ENCODE measurements at regions not wholly inside any gene's neighbourhood (a gene's known extent, or its start where the extent isn't known, plus 50 kb on each side); places are given as distances from the start of the nearest gene placed in this dataset.

DNA sequence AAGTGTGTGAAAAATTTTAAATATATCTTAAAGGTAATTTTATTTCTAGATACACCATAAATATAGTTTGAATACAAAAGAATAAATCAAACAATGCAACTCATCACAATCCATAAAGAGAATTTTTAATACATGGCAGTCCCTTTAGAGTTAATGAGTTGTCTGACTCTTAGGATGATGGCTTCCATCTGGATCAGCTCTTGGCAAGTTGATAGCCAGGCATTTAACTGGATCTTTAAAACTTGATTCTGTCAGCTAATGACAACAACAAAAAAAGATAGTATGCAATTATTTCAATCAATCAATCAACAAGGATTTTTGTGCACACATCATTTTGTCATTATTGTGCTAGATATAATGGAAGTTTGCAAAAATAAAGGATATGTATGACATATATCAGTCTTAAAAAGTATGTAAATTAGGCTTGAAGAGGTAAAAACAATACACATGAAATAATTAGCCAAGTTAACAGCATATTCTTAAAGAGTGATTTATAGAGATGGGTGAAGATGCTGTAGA, 174.9 kb upstream of the PCDH18 start:
- TF ChIP-seq ASH2L (IDR thresholded peaks at IDR 0.05; ENCODE audit: borderline replicate concordance, low read depth) (no peak), SP1 (IDR thresholded peaks at IDR 0.05; ENCODE audit: low read depth, low read length) (no peak), CHD4 (IDR thresholded peaks at IDR 0.05) (no peak), POLR2AphosphoS2 (IDR thresholded peaks at IDR 0.05; ENCODE audit: low read depth, low read length) (no peak)
- TF ChIP-seq, protein P1, sequence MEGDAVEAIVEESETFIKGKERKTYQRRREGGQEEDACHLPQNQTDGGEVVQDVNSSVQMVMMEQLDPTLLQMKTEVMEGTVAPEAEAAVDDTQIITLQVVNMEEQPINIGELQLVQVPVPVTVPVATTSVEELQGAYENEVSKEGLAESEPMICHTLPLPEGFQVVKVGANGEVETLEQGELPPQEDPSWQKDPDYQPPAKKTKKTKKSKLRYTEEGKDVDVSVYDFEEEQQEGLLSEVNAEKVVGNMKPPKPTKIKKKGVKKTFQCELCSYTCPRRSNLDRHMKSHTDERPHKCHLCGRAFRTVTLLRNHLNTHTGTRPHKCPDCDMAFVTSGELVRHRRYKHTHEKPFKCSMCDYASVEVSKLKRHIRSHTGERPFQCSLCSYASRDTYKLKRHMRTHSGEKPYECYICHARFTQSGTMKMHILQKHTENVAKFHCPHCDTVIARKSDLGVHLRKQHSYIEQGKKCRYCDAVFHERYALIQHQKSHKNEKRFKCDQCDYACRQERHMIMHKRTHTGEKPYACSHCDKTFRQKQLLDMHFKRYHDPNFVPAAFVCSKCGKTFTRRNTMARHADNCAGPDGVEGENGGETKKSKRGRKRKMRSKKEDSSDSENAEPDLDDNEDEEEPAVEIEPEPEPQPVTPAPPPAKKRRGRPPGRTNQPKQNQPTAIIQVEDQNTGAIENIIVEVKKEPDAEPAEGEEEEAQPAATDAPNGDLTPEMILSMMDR (IDR thresholded peaks at IDR 0.05 in 2 of 3, conservative IDR thresholded peaks at IDR 0.05 in 1 of 3; ENCODE audit: control insufficient read depth in 2 of 3, extremely low read depth in 1 of 3, insufficient read depth in 1 of 3, low read depth in 3 of 3, low read length in 3 of 3), result no peak

All from GM12878 (cell line).